HCT116 (cell line): ENCODE measurements at regions not wholly inside any gene's neighbourhood (a gene's known extent, or its start where the extent isn't known, plus 50 kb on each side); places are given as distances from the start of the nearest gene placed in this dataset.

Experiments
- ATAC-seq: fragments of 200-7000 bp; cut with Tn5 transposase; 2 replicates; pipeline ENCODE4 v1.9.1; 2020; ENCODE audit warnings: mild to moderate bottlenecking, moderate library complexity
- BruUV-seq: library from RNA; stranded (reverse); fragments of 400-500 nt; replicated peaks from 2 replicates; lab custom pipeline; 2021; lab: Mats Ljungman, UMichigan
- CTCF ChIA-PET: fragments of 300-600 bp; sonication (Branson Sonifier 250); formaldehyde crosslinking; loops from one replicate; lab custom pipeline; 2021; ENCODE audit warnings: antibody characterized with exemption; lab: Charles Lee
- POLR2A ChIA-PET: fragments of 300-600, 350-600 bp; sonication (Branson Sonifier 250); formaldehyde crosslinking; loops from one replicate; lab custom pipeline; 2021; ENCODE audit warnings: antibody characterized with exemption; lab: Charles Lee
- RAD21 ChIA-PET, 2 experiments: fragments of 300-600 bp; sonication (Branson Sonifier 250); formaldehyde crosslinking; loops; one replicate each; lab custom pipeline; 2023; ENCODE audit warnings: low total read pairs in 2 of 2; ENCODE audit not compliant: uncharacterized antibody in 2 of 2, unreplicated experiment in 2 of 2, low non-redundant PET in 1 of 2; lab: Charles Lee
- DNase-seq: peaks from one replicate; pipeline ENCODE4 v3.0.0-alpha.2; 2010; ENCODE audit warnings: low read depth, low spot score
- H2AFZ ChIP-seq: fragments of 200-600 bp; shearing (Covaris generic), sonication (generic); 2 replicates; pipeline ENCODE4 v1.6.1; 2017; ENCODE audit warnings: low read depth, mixed run types, mixed read lengths, antibody characterized with exemption, low read length; ENCODE audit not compliant: poor library complexity, severe bottlenecking
- H3K27ac ChIP-seq: 2 replicates; pipeline ENCODE4 v1.5.1; 2012; ENCODE audit warnings: low read depth, low read length
- H3K27me3 ChIP-seq: fragments of 200-600 bp; sonication (generic); 2 replicates; pipeline ENCODE4 v1.6.1; 2016; ENCODE audit warnings: mixed run types, low read length, mixed read lengths; ENCODE audit not compliant: insufficient read depth
- H3K36me3 ChIP-seq, 2 experiments: fragments of 200-500 bp in 1 of 2; fragments of 200-600 bp in 1 of 2; sonication (Bioruptor generic) in 1 of 2; sonication (generic) in 1 of 2; 2 replicates each; pipeline versions ENCODE4 v1.5.1 to v1.6.1; 2014 to 2016; ENCODE audit warnings: low read length in 2 of 2, inconsistent platforms in 1 of 2, mixed read lengths in 1 of 2, mixed run types in 1 of 2; ENCODE audit not compliant: insufficient read depth in 2 of 2, control insufficient read depth in 1 of 2
- H3K4me1 ChIP-seq, 2 experiments: fragments of 200-600 bp in 1 of 2; sonication (generic) in 1 of 2; 2 replicates each; pipeline versions ENCODE4 v1.5.1 to v1.6.1; 2012 to 2017; ENCODE audit warnings: low read length in 2 of 2, inconsistent platforms in 1 of 2, mild to moderate bottlenecking in 1 of 2, mixed read lengths in 1 of 2, mixed run types in 1 of 2, moderate library complexity in 1 of 2; ENCODE audit not compliant: insufficient read depth in 2 of 2, control insufficient read depth in 1 of 2
- H3K4me2 ChIP-seq: fragments of 200-600 bp; sonication (generic); 2 replicates; pipeline ENCODE4 v1.6.1; 2017; ENCODE audit warnings: mixed run types, low read length, mixed read lengths
- H3K4me3 ChIP-seq, 2 experiments: fragments of 200-600 bp in 1 of 2; sonication (generic) in 1 of 2; replicated peaks in 1 of 2; 2 replicates each; pipeline ENCODE4 v1.5.1; 2011 to 2016; ENCODE audit warnings: low read length in 2 of 2, control low read depth in 1 of 2, low read depth in 1 of 2, mild to moderate bottlenecking in 1 of 2, mixed read lengths in 1 of 2, mixed run types in 1 of 2
- H3K79me2 ChIP-seq: fragments of 200-600 bp; sonication (generic); 2 replicates; pipeline ENCODE4 v1.6.1; 2017; ENCODE audit warnings: mild to moderate bottlenecking, mixed run types, low read length, moderate library complexity, mixed read lengths; ENCODE audit not compliant: insufficient read depth
- H3K9ac ChIP-seq: fragments of 200-600 bp; sonication (generic); 2 replicates; pipeline ENCODE4 v1.6.1; 2016; ENCODE audit warnings: low read length, mixed read lengths
- H3K9me2 ChIP-seq: fragments of 200-600 bp; sonication (generic), shearing (Covaris generic); 2 replicates; pipeline ENCODE4 v1.6.1; 2017; ENCODE audit warnings: mixed run types, mild to moderate bottlenecking, moderate library complexity; ENCODE audit not compliant: insufficient read depth
- H3K9me3 ChIP-seq, 2 experiments: fragments of 200-500 bp in 1 of 2; fragments of 200-600 bp in 1 of 2; sonication (Bioruptor generic) in 1 of 2; sonication (generic) in 1 of 2; 2 replicates each; pipeline ENCODE4 v1.6.1; 2014 to 2017; ENCODE audit warnings: low read length in 2 of 2, mixed read lengths in 2 of 2, inconsistent platforms in 1 of 2, low read depth in 1 of 2, mild to moderate bottlenecking in 1 of 2, mixed run types in 1 of 2, moderate library complexity in 1 of 2; ENCODE audit not compliant: control insufficient read depth in 1 of 2, insufficient read depth in 1 of 2
- H4K20me1 ChIP-seq: fragments of 200-600 bp; sonication (generic), shearing (Covaris generic); 2 replicates; pipeline ENCODE4 v1.6.1; 2017; ENCODE audit warnings: mixed run types, mild to moderate bottlenecking, moderate library complexity; ENCODE audit not compliant: insufficient read depth
- CBX3 ChIP-seq: IDR thresholded peaks from 2 replicates; pipeline ENCODE4 v1.6.1; 2012; ENCODE audit warnings: low read depth
- CTCF ChIP-seq, 3 experiments: fragments of 200-600 bp in 1 of 3; sonication (generic) in 1 of 3; IDR thresholded peaks in 2 of 3; conservative IDR thresholded peaks in 1 of 3; 2 replicates each; pipeline ENCODE4 v1.5.1; 2012 to 2017; ENCODE audit warnings: low read depth in 2 of 3, low read length in 2 of 3, antibody characterized with exemption in 1 of 3, borderline replicate concordance in 1 of 3, control low read depth in 1 of 3, mild to moderate bottlenecking in 1 of 3, mixed read lengths in 1 of 3, mixed run types in 1 of 3, moderate library complexity in 1 of 3; ENCODE audit not compliant: insufficient read depth in 1 of 3
- ELF1 ChIP-seq: IDR thresholded peaks from 2 replicates; pipeline ENCODE4 v1.6.1; 2012; ENCODE audit warnings: low read depth, borderline replicate concordance
- JUND ChIP-seq: IDR thresholded peaks from 2 replicates; pipeline ENCODE4 v1.6.1; 2012
- RAD21 ChIP-seq: IDR thresholded peaks from 2 replicates; pipeline ENCODE4 v1.6.1; 2012; ENCODE audit warnings: low read depth, mild to moderate bottlenecking
- ZBTB33 ChIP-seq: IDR thresholded peaks from 2 replicates; pipeline ENCODE4 v1.6.1; 2011; ENCODE audit warnings: mild to moderate bottlenecking, low read length, moderate library complexity; ENCODE audit not compliant: insufficient replicate concordance; ENCODE audit errors: extremely low read depth
- intact Hi-C: fragments of 100-400 bp; cut with micrococcal nuclease; formaldehyde crosslinking; loops from 2 replicates; pipeline ENCODE4 v1.10.0; 2022

GRCh38 chr13:78265098-78265497 lies 338.3 kb downstream of the POU4F1 start:
- H3K9me3 ChIP-seq, result peaks cover 0 to 5% of the 10 kb centered on the region in 2 experiments; a peak in 1 of 4 replicates
- no peak overlapping the region for H3K4me3 ChIP-seq
- H2AFZ ChIP-seq, result no peak overlapping the region
- no peak overlapping the region for H3K9ac ChIP-seq
- H3K4me2 ChIP-seq, result no peak overlapping the region
- ChIA-PET RAD21 (no interaction called here), CTCF (no interaction called here)
- BruUV-seq, result no TSS peak
- no peak overlapping the region for H3K27ac ChIP-seq
- TF ChIP-seq RAD21 (no peak), CBX3 (no peak), ZBTB33 (no peak), JUND (no peak), CTCF (IDR thresholded peaks at IDR 0.05 in 2 of 3, conservative IDR thresholded peaks at IDR 0.05 in 1 of 3; ENCODE audit: borderline replicate concordance in 1 of 3, insufficient read depth in 1 of 3, low read depth in 2 of 3, low read length in 2 of 3) (no peak), ELF1 (no peak)
- TF ChIP-seq, all 23 proteins: peak for 0
- Histone ChIP-seq H3K36me3 (no peaks in the 10 kb centered on the region), H3K4me1 (no peaks in the 10 kb centered on the region), H3K9me2 (no peaks in the 10 kb centered on the region), H3K27me3 (no peaks in the 10 kb centered on the region; the same call in 1 of the 2 replicates), H3K79me2 (no peaks in the 10 kb centered on the region), H4K20me1 (no peaks in the 10 kb centered on the region)
- intact Hi-C loops, result no loop called here
- ATAC-seq (no peak), DNase-seq (no peak)
- POLR2A ChIA-PET, result no interaction called here
